ENCODE measurements at regions not wholly inside any gene's neighbourhood (a gene's known extent, or its start where the extent isn't known, plus 50 kb on each side); places are given as distances from the start of the nearest gene placed in this dataset.

DNA sequence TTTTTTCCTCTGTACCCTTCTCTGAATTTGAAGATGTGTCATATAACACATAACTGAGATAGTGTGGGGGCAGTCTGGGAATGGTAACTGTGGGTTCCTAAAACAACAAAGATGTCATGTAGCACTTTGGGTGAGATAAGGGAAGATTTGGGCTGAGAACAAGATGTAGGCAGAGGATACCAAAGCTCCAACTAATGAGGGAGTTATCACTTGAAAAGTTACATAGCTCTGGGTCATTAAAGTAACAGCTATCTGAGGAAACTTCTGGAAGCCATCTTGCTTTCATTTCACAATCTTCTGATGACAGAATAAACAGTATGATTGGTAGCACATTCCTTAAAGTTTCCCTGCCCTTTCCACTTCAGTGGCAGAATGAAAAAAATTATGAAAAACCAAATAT lies 255.4 kb downstream of the TBX18 start:
- Histone ChIP-seq H2AFZ (ENCODE audit: low read depth, low read length) (no peak overlapping the region), H3K9me3 (replicated peaks; ENCODE audit: control insufficient read depth, insufficient read depth, low read depth, low read length) (no peaks in the 10 kb centered on the region), H3K27me3 (ENCODE audit: control insufficient read depth in 2 of 2, insufficient read depth in 2 of 2, low read length in 2 of 2) (no peaks in the 10 kb centered on the region), H3K79me2 (ENCODE audit: control insufficient read depth, insufficient read depth, low read length) (no peaks in the 10 kb centered on the region), H3K9ac (ENCODE audit: insufficient read depth in 1 of 2, low read depth in 2 of 2, low read length in 2 of 2) (no peak overlapping the region), H4K20me1 (replicated peaks; ENCODE audit: control insufficient read depth, insufficient read depth, low read length) (no peaks in the 10 kb centered on the region), H3K4me1 (replicated peaks in 1 of 2; ENCODE audit: control insufficient read depth in 2 of 2, insufficient read depth in 2 of 2, low read length in 2 of 2) (no peaks in the 10 kb centered on the region), H3K9me1 (ENCODE audit: control insufficient read depth, insufficient read depth, low read length) (no peaks in the 10 kb centered on the region), H3K27ac (ENCODE audit: extremely low read depth, low read depth, low read length) (no peak overlapping the region), H3K4me2 (ENCODE audit: insufficient read depth, low read length) (no peak overlapping the region), H3K4me3 (no peak overlapping the region), H3K36me3 (ENCODE audit: control insufficient read depth, insufficient read depth, low read length) (no peaks in the 10 kb centered on the region)
- BruUV-seq (replicated peaks), result no TSS peak
- in situ Hi-C loops (cut with MboI), result no loop called here
- peak in 1 of 4 experiments; percentile 18 for DNase-seq (ENCODE audit: extremely low read depth in 1 of 4, low spot score in 3 of 4)
- intact Hi-C loops (cut with micrococcal nuclease), result no loop called here
- no peak for FAIRE-seq
- ChIA-PET POLR2A (no interaction called here), CTCF (ENCODE audit: low intra/inter-chr PET ratio) (no interaction called here)
- no peak for ATAC-seq
- TF ChIP-seq IFI16 (CRISPR knock-in tag; IDR thresholded peaks at IDR 0.05), result no peak
- TF ChIP-seq DEAF1 (CRISPR knock-in tag; IDR thresholded peaks at IDR 0.05), result no peak
- peak; percentile 34; the same call in 1 of the 2 replicates for TF ChIP-seq VEZF1 (CRISPR knock-in tag; IDR thresholded peaks at IDR 0.05)
- no peak for TF ChIP-seq PHF20 (IDR thresholded peaks at IDR 0.05; ENCODE audit: partially characterized antibody)
- no peak for TF ChIP-seq MEF2D (tag; conservative IDR thresholded peaks at IDR 0.05; ENCODE audit: low read depth)
- TF ChIP-seq ZBTB12 (CRISPR knock-in tag; IDR thresholded peaks at IDR 0.05), result no peak
- TF ChIP-seq HCFC1 (IDR thresholded peaks at IDR 0.05; ENCODE audit: low read depth, low read length), result no peak
- TF ChIP-seq, protein P1, sequence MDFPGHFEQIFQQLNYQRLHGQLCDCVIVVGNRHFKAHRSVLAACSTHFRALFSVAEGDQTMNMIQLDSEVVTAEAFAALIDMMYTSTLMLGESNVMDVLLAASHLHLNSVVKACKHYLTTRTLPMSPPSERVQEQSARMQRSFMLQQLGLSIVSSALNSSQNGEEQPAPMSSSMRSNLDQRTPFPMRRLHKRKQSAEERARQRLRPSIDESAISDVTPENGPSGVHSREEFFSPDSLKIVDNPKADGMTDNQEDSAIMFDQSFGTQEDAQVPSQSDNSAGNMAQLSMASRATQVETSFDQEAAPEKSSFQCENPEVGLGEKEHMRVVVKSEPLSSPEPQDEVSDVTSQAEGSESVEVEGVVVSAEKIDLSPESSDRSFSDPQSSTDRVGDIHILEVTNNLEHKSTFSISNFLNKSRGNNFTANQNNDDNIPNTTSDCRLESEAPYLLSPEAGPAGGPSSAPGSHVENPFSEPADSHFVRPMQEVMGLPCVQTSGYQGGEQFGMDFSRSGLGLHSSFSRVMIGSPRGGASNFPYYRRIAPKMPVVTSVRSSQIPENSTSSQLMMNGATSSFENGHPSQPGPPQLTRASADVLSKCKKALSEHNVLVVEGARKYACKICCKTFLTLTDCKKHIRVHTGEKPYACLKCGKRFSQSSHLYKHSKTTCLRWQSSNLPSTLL (IDR thresholded peaks at IDR 0.05), result no peak
- TF ChIP-seq ZNF165 (CRISPR knock-in tag; IDR thresholded peaks at IDR 0.05; ENCODE audit: borderline replicate concordance), result no peak
- TF ChIP-seq E4F1 (CRISPR knock-in tag; IDR thresholded peaks at IDR 0.05; ENCODE audit: borderline replicate concordance), result no peak
- no peak for TF ChIP-seq ZBTB43 (CRISPR knock-in tag; IDR thresholded peaks at IDR 0.05)
- TF ChIP-seq NCOR1 (IDR thresholded peaks at IDR 0.05), result peak; percentile 49
- TF ChIP-seq TEAD4 (IDR thresholded peaks at IDR 0.05; ENCODE audit: low read length), result peak; percentile 84
- no peak for TF ChIP-seq TEAD4 (CRISPR knock-in tag; IDR thresholded peaks at IDR 0.05; ENCODE audit: borderline replicate concordance)

All from K562 (cell line).